ENCODE measurements at regions not wholly inside any gene's neighbourhood (a gene's known extent, or its start where the extent isn't known, plus 50 kb on each side); places are given as distances from the start of the nearest gene placed in this dataset.

GRCh38 chr3:127097072-127097405, 95.9 kb upstream of the PRR23E start:
- Histone ChIP-seq H3K4me2 (replicated peaks; ENCODE audit: extremely low read depth, low read length, poor library complexity, severe bottlenecking) (no peak overlapping the region), H3K27ac (ENCODE audit: low read depth in 1 of 2, low read length in 2 of 2) (no peak overlapping the region), H3K27me3 (ENCODE audit: control insufficient read depth in 2 of 2, insufficient read depth in 2 of 2, low read length in 2 of 2) (peaks cover 0 to 3% of the 10 kb centered on the region in 2 donors), H3K79me2 (ENCODE audit: insufficient read depth, low read length) (no peaks in the 10 kb centered on the region), H3K4me3 (replicated peaks in 1 of 3; ENCODE audit: low read depth in 2 of 3, low read length in 3 of 3) (no peak overlapping the region), H4K20me1 (ENCODE audit: insufficient read depth, low read length) (no peaks in the 10 kb centered on the region), H2AFZ (ENCODE audit: insufficient read depth, low read depth, low read length, poor library complexity, severe bottlenecking) (no peak overlapping the region), H3K9ac (ENCODE audit: insufficient read depth, low read length, poor library complexity, severe bottlenecking) (no peak overlapping the region), H3K4me1 (ENCODE audit: control insufficient read depth in 1 of 2, insufficient read depth in 2 of 2, low read length in 2 of 2) (no peaks in the 10 kb centered on the region), H3K9me3 (replicated peaks in 1 of 2; ENCODE audit: control insufficient read depth in 1 of 2, insufficient read depth in 1 of 2, low read length in 2 of 2) (no peaks in the 10 kb centered on the region), H3K36me3 (replicated peaks in 1 of 2; ENCODE audit: control insufficient read depth in 1 of 2, insufficient read depth in 2 of 2, low read length in 2 of 2) (no peaks in the 10 kb centered on the region)
- no peak overlapping the region for H3K4me3 Mint-ChIP-seq
- H3K9me3 Mint-ChIP-seq = peaks cover 0 to 7% (median 3%) of the 10 kb centered on the region in 7 donors
- no peak overlapping the region for H3K27ac Mint-ChIP-seq
- TF ChIP-seq CTCF (IDR thresholded peaks at IDR 0.05) = no peak
- intact Hi-C loops (cut with micrococcal nuclease) = no loop called here
- no peak for DNase-seq
- 91% methylated on average over 4 of the region's 4 CpGs for WGBS (ENCODE audit: insufficient coverage)
- H3K4me1 Mint-ChIP-seq = no peaks in the 10 kb centered on the region
- H3K36me3 Mint-ChIP-seq = no peaks in the 10 kb centered on the region
- H3K27me3 Mint-ChIP-seq (ENCODE audit: low read depth in 3 of 3) = peaks cover 3 to 10% (median 4%) of the 10 kb centered on the region in 3 donors

GRCh38 chr3:127097481-127097880, 95.5 kb upstream of the PRR23E start:
- Histone ChIP-seq H3K4me2 (replicated peaks; ENCODE audit: extremely low read depth, low read length, poor library complexity, severe bottlenecking) (no peak overlapping the region), H3K4me3 (replicated peaks in 1 of 3; ENCODE audit: low read depth in 2 of 3, low read length in 3 of 3) (no peak overlapping the region), H4K20me1 (ENCODE audit: insufficient read depth, low read length) (no peaks in the 10 kb centered on the region), H3K27me3 (ENCODE audit: control insufficient read depth in 2 of 2, insufficient read depth in 2 of 2, low read length in 2 of 2) (peaks cover 0 to 3% of the 10 kb centered on the region in 2 donors), H3K36me3 (replicated peaks in 1 of 2; ENCODE audit: control insufficient read depth in 1 of 2, insufficient read depth in 2 of 2, low read length in 2 of 2) (no peaks in the 10 kb centered on the region), H2AFZ (ENCODE audit: insufficient read depth, low read depth, low read length, poor library complexity, severe bottlenecking) (no peak overlapping the region), H3K27ac (ENCODE audit: low read depth in 1 of 2, low read length in 2 of 2) (no peak overlapping the region), H3K79me2 (ENCODE audit: insufficient read depth, low read length) (no peaks in the 10 kb centered on the region), H3K4me1 (ENCODE audit: control insufficient read depth in 1 of 2, insufficient read depth in 2 of 2, low read length in 2 of 2) (no peaks in the 10 kb centered on the region), H3K9me3 (replicated peaks in 1 of 2; ENCODE audit: control insufficient read depth in 1 of 2, insufficient read depth in 1 of 2, low read length in 2 of 2) (no peaks in the 10 kb centered on the region), H3K9ac (ENCODE audit: insufficient read depth, low read length, poor library complexity, severe bottlenecking) (no peak overlapping the region)
- H3K4me3 Mint-ChIP-seq = no peak overlapping the region
- no peak for TF ChIP-seq CTCF (IDR thresholded peaks at IDR 0.05)
- intact Hi-C loops (cut with micrococcal nuclease) = no loop called here
- peaks cover 0 to 7% (median 3%) of the 10 kb centered on the region in 7 donors for H3K9me3 Mint-ChIP-seq
- no peaks in the 10 kb centered on the region for H3K36me3 Mint-ChIP-seq
- H3K27me3 Mint-ChIP-seq (ENCODE audit: low read depth in 3 of 3) = peaks cover 4 to 10% (median 6%) of the 10 kb centered on the region in 3 donors
- 88% methylated on average over 2 of the region's 3 CpGs for WGBS (ENCODE audit: insufficient coverage)
- H3K27ac Mint-ChIP-seq = no peak overlapping the region
- no peaks in the 10 kb centered on the region for H3K4me1 Mint-ChIP-seq
- no peak for DNase-seq

Data from CD14-positive monocyte (primary cell).